Tibial nerve (tissue), 3 donors: ENCODE measurements at regions not wholly inside any gene's neighbourhood (a gene's known extent, or its start where the extent isn't known, plus 50 kb on each side); places are given as distances from the start of the nearest gene placed in this dataset.

Experiments
- CTCF ChIP-seq, 5 experiments: fragments of 200-600 bp in 3 of 5; fragments of 450-650 bp in 2 of 5; sonication (generic) in 3 of 5; IDR thresholded peaks; one replicate each; pipeline ENCODE4 v1.5.1; 2016 to 2019; ENCODE audit warnings: antibody characterized with exemption in 5 of 5, mild to moderate bottlenecking in 3 of 5, moderate library complexity in 2 of 5
- POLR2A ChIP-seq, 2 donors: fragments of 450-650 bp; IDR thresholded peaks; one replicate each; pipeline ENCODE4 v1.6.1; 2017; ENCODE audit warnings: antibody characterized with exemption in 2 of 2, mild to moderate bottlenecking in 2 of 2, moderate library complexity in 2 of 2

- TF ChIP-seq CTCF (IDR thresholded peaks at IDR 0.05) = no peak
- TF ChIP-seq POLR2A (IDR thresholded peaks at IDR 0.05) = no peak
Observed at GRCh38 chr5:124310453-124310852, 436.0 kb downstream of the ZNF608 start.
